Breast epithelium (tissue), 3 donors: ENCODE measurements at regions not wholly inside any gene's neighbourhood (a gene's known extent, or its start where the extent isn't known, plus 50 kb on each side); places are given as distances from the start of the nearest gene placed in this dataset.

Experiments used
- POLR2A ChIP-seq: fragments of 450-650 bp; IDR thresholded peaks from one replicate; pipeline ENCODE4 v1.6.1; 2016; ENCODE audit warnings: antibody characterized with exemption, mild to moderate bottlenecking, moderate library complexity
- TF ChIP-seq, protein P1 (sequence below), 3 donors: fragments of 450-650 bp; IDR thresholded peaks; one replicate each; pipeline ENCODE4 v1.5.1; 2016 to 2017; ENCODE audit warnings: antibody characterized with exemption in 3 of 3, mild to moderate bottlenecking in 3 of 3, moderate library complexity in 3 of 3

DNA sequence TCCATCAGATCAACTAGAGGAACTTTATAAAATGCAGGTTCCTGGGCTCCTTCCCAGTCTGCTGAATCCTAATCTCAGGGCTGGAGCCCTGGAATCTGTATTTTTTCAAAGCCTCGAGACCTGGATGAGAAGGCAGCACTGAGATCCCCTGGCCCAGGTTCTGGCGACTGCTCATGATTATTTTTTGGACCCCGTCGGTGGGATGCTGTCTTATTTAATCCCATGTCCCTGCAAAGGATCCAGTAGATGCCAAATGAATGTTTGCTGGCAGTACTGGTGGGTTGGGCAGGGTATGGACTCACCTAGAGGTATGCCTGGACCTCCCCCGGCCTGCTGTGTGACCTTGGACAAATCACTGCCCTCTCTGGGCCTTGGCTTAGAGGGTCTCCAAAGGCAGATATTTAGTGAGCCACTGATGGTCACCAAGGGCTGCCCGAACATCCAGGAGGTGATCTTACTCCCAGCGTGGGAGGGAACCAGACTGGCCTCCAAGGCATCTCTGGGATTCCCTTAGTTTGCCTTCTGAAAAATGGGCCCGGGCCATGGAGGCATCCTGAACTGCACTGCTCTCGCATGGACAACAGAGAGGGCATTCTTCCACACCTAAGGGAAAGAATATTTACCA is 91.6 kb upstream of the RUNX3 start:
- TF ChIP-seq, protein P1, sequence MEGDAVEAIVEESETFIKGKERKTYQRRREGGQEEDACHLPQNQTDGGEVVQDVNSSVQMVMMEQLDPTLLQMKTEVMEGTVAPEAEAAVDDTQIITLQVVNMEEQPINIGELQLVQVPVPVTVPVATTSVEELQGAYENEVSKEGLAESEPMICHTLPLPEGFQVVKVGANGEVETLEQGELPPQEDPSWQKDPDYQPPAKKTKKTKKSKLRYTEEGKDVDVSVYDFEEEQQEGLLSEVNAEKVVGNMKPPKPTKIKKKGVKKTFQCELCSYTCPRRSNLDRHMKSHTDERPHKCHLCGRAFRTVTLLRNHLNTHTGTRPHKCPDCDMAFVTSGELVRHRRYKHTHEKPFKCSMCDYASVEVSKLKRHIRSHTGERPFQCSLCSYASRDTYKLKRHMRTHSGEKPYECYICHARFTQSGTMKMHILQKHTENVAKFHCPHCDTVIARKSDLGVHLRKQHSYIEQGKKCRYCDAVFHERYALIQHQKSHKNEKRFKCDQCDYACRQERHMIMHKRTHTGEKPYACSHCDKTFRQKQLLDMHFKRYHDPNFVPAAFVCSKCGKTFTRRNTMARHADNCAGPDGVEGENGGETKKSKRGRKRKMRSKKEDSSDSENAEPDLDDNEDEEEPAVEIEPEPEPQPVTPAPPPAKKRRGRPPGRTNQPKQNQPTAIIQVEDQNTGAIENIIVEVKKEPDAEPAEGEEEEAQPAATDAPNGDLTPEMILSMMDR (IDR thresholded peaks at IDR 0.05) = no peak
- TF ChIP-seq POLR2A = no peak
